ENCODE measurements at regions not wholly inside any gene's neighbourhood (a gene's known extent, or its start where the extent isn't known, plus 50 kb on each side); places are given as distances from the start of the nearest gene placed in this dataset.

DNA sequence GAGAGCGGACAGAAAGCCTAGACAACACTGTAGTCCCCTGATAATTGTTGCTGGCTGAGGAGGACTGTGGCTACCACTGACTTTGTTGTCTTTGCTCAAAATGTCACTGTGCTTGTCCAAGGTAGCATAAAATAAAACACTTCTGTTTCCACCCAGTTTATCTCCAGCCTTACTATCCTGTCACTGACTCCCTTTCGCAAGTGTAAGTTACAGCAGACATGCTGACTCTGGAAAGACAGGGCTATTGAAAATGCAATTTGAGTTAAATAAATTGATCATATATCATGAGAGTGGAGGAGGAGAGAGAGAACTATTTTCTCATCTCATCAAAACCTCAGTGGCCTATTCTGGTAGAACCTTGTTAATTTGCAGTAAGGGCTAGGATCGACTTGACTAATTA, 138.0 kb upstream of the KIRREL3 start:
- no peak overlapping the region for H3K4me3 ChIP-seq (ENCODE audit: low read length)
- peaks cover 14% of the 10 kb centered on the region for H3K9me3 ChIP-seq (ENCODE audit: control insufficient read depth, low read length)
- Mint-ChIP-seq H3K9me3 (peaks cover 6% of the 10 kb centered on the region), H3K27me3 (ENCODE audit: insufficient read depth) (peaks cover 2% of the 10 kb centered on the region), H3K36me3 (ENCODE audit: low read depth) (no peaks in the 10 kb centered on the region), H3K4me3 (no peak overlapping the region), H3K27ac (no peak overlapping the region), H3K4me1 (peaks cover 18% of the 10 kb centered on the region)
- H3K9ac ChIP-seq (ENCODE audit: extremely low read depth, low read length, poor library complexity, severe bottlenecking) = no peak overlapping the region
- 88 to 100% methylated on average over 3 of the region's 3 CpGs for WGBS, 2 experiments (ENCODE audit: insufficient coverage in 1 of 2, insufficient read length in 1 of 2)
- no peaks in the 10 kb centered on the region for H3K27me3 ChIP-seq (ENCODE audit: control insufficient read depth, insufficient read depth, low read length, poor library complexity, severe bottlenecking)
- no peaks in the 10 kb centered on the region for H3K36me3 ChIP-seq (ENCODE audit: control insufficient read depth, insufficient read depth, low read length)
- DNase-seq = no peak
- H3K4me1 ChIP-seq (ENCODE audit: control insufficient read depth, insufficient read depth, low read length) = no peaks in the 10 kb centered on the region
- no peak for TF ChIP-seq CTCF (conservative IDR thresholded peaks at IDR 0.05)
- H3K27ac ChIP-seq (ENCODE audit: low read depth, low read length) = no peak overlapping the region

- Histone ChIP-seq H3K27ac (ENCODE audit: low read depth, low read length) (no peak overlapping the region), H3K9me3 (ENCODE audit: control insufficient read depth, low read length) (peaks cover 14% of the 10 kb centered on the region), H3K4me3 (ENCODE audit: low read length) (no peak overlapping the region), H3K36me3 (ENCODE audit: control insufficient read depth, insufficient read depth, low read length) (no peaks in the 10 kb centered on the region), H3K4me1 (ENCODE audit: control insufficient read depth, insufficient read depth, low read length) (no peaks in the 10 kb centered on the region), H3K27me3 (ENCODE audit: control insufficient read depth, insufficient read depth, low read length, poor library complexity, severe bottlenecking) (no peaks in the 10 kb centered on the region), H3K9ac (ENCODE audit: extremely low read depth, low read length, poor library complexity, severe bottlenecking) (no peak overlapping the region)
- TF ChIP-seq CTCF (conservative IDR thresholded peaks at IDR 0.05) = no peak
- no peak overlapping the region for H3K27ac Mint-ChIP-seq
- peaks cover 18% of the 10 kb centered on the region for H3K4me1 Mint-ChIP-seq
- WGBS, 2 experiments (ENCODE audit: insufficient coverage in 1 of 2, insufficient read length in 1 of 2) = 93 to 94% methylated on average over 15 of the region's 15 CpGs
- peaks cover 6% of the 10 kb centered on the region for H3K9me3 Mint-ChIP-seq
- DNase-seq = no peak
- H3K27me3 Mint-ChIP-seq (ENCODE audit: insufficient read depth) = peaks cover 2% of the 10 kb centered on the region
- H3K36me3 Mint-ChIP-seq (ENCODE audit: low read depth) = no peaks in the 10 kb centered on the region
- no peak overlapping the region for H3K4me3 Mint-ChIP-seq
Observed at GRCh38 chr11:127137771-127138280, 137.3 kb upstream of the KIRREL3 start.

DNA sequence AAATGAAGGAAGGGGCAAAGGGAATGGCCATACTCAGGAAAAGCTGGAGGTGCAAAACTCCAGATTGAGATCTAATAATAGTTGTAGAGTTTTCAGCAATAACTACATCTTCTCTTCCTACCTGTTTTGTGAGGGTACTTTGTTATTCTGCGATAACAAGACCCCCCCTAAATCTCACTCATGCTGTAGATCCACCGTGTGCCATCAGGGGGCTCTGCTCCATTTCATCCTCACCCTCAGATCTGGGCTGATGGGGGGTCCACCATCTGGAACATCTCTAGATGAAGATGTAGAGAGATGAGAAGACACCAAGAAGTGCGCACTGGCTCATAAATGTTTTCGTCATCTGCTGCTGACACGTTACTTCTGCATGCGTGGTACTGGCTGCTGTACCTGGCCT, 135.9 kb upstream of the KIRREL3 start:
- no peaks in the 10 kb centered on the region for H3K36me3 Mint-ChIP-seq (ENCODE audit: low read depth)
- H3K27ac Mint-ChIP-seq = no peak overlapping the region
- H3K27ac ChIP-seq (ENCODE audit: low read depth, low read length) = no peak overlapping the region
- H3K9me3 ChIP-seq (ENCODE audit: control insufficient read depth, low read length) = peaks cover 14% of the 10 kb centered on the region
- no peaks in the 10 kb centered on the region for H3K27me3 ChIP-seq (ENCODE audit: control insufficient read depth, insufficient read depth, low read length, poor library complexity, severe bottlenecking)
- no peaks in the 10 kb centered on the region for H3K4me1 ChIP-seq (ENCODE audit: control insufficient read depth, insufficient read depth, low read length)
- peaks cover 6% of the 10 kb centered on the region for H3K9me3 Mint-ChIP-seq
- H3K9ac ChIP-seq (ENCODE audit: extremely low read depth, low read length, poor library complexity, severe bottlenecking) = no peak overlapping the region
- peak; percentile 66 for TF ChIP-seq CTCF (conservative IDR thresholded peaks at IDR 0.05)
- peaks cover 2% of the 10 kb centered on the region for H3K27me3 Mint-ChIP-seq (ENCODE audit: insufficient read depth)
- 92 to 95% methylated on average over 5 to 6 of the region's 6 CpGs for WGBS, 2 experiments (ENCODE audit: insufficient coverage in 1 of 2, insufficient read length in 1 of 2)
- H3K4me3 ChIP-seq (ENCODE audit: low read length) = no peak overlapping the region
- no peak overlapping the region for H3K4me3 Mint-ChIP-seq
- peaks cover 27% of the 10 kb centered on the region for H3K4me1 Mint-ChIP-seq
- peak; percentile 60 for DNase-seq
- no peaks in the 10 kb centered on the region for H3K36me3 ChIP-seq (ENCODE audit: control insufficient read depth, insufficient read depth, low read length)
